Endodermal cell (in vitro differentiated cells): ENCODE measurements at regions not wholly inside any gene's neighbourhood (a gene's known extent, or its start where the extent isn't known, plus 50 kb on each side); places are given as distances from the start of the nearest gene placed in this dataset.

Source experiments
- DNase-seq: peaks from one replicate; pipeline ENCODE4 v3.0.0-alpha.2; 2017
- H3K27ac ChIP-seq: 2 replicates; pipeline ENCODE4 v1.5.1; 2013; ENCODE audit warnings: mild to moderate bottlenecking, low read depth, low read length, moderate library complexity
- H3K27me3 ChIP-seq: 2 replicates; pipeline ENCODE4 v1.6.1; 2013; ENCODE audit warnings: mild to moderate bottlenecking, low read length, moderate library complexity; ENCODE audit not compliant: insufficient read depth, control insufficient read depth, poor library complexity, severe bottlenecking
- H3K36me3 ChIP-seq: 2 replicates; pipeline ENCODE4 v1.7.0; 2013; ENCODE audit warnings: mild to moderate bottlenecking, low read length, moderate library complexity; ENCODE audit not compliant: control insufficient read depth, insufficient read depth
- H3K4me1 ChIP-seq: one replicate; pipeline ENCODE4 v1.7.0; 2013; ENCODE audit warnings: low read length; ENCODE audit not compliant: control insufficient read depth, insufficient read depth
- H3K4me3 ChIP-seq: 2 replicates; pipeline ENCODE4 v1.5.1; 2013; ENCODE audit warnings: mild to moderate bottlenecking, low read length, moderate library complexity
- H3K9ac ChIP-seq: 2 replicates; pipeline ENCODE4 v1.6.1; 2013; ENCODE audit warnings: mild to moderate bottlenecking, low read length, moderate library complexity; ENCODE audit not compliant: poor library complexity, severe bottlenecking; ENCODE audit errors: extremely low read depth
- H3K9me3 ChIP-seq: 2 replicates; pipeline ENCODE4 v1.6.1; 2013; ENCODE audit warnings: mild to moderate bottlenecking, low read length, moderate library complexity; ENCODE audit not compliant: control insufficient read depth
- H3K27ac Mint-ChIP-seq: 2 replicates; pipeline ENCODE4 v1.8.0; 2020; ENCODE audit warnings: mixed read lengths
- H3K27me3 Mint-ChIP-seq: 2 replicates; pipeline ENCODE4 v1.8.0; 2021; ENCODE audit warnings: mild to moderate bottlenecking, mixed read lengths; ENCODE audit not compliant: insufficient read depth
- H3K36me3 Mint-ChIP-seq: 2 replicates; pipeline ENCODE4 v1.8.0; 2020; ENCODE audit warnings: low read depth, mixed read lengths
- H3K4me1 Mint-ChIP-seq: 2 replicates; pipeline ENCODE4 v1.8.0; 2020; ENCODE audit warnings: mixed read lengths
- H3K4me3 Mint-ChIP-seq: 2 replicates; pipeline ENCODE4 v1.8.0; 2020; ENCODE audit warnings: mild to moderate bottlenecking, moderate library complexity, mixed read lengths
- H3K9me3 Mint-ChIP-seq: 2 replicates; pipeline ENCODE4 v1.8.0; 2020; ENCODE audit warnings: mild to moderate bottlenecking, mixed read lengths
- CTCF ChIP-seq: fragments of 200-600 bp; sonication (generic); conservative IDR thresholded peaks from 2 replicates; pipeline ENCODE4 v1.5.0; 2021; ENCODE audit warnings: antibody characterized with exemption, mild to moderate bottlenecking
- WGBS, 2 experiments: methylation state at CpG; one replicate each; pipeline versions ENCODE4 v1.1.5 to v1.1.7; 2013; ENCODE audit warnings: missing lambda C conversion rate in 2 of 2, mixed read lengths in 1 of 2; ENCODE audit not compliant: insufficient coverage in 1 of 2, insufficient read length in 1 of 2; 5-methylcytosine and 5-hydroxymethylcytosine counted together

- H3K27me3 Mint-ChIP-seq: peaks cover 6% of the 10 kb centered on the region
- TF ChIP-seq CTCF: no peak
Observed at GRCh38 chr10:71158251-71158650, 54.1 kb upstream of the UNC5B start.

GRCh38 chr10:71158902-71159301, 53.5 kb upstream of the UNC5B start:
- no peaks in the 10 kb centered on the region for H3K4me1 Mint-ChIP-seq
- no peak overlapping the region for H3K27ac ChIP-seq
- H3K36me3 Mint-ChIP-seq: no peaks in the 10 kb centered on the region
- TF ChIP-seq CTCF: no peak
- DNase-seq: no peak
- no peaks in the 10 kb centered on the region for H3K27me3 ChIP-seq
- 94 to 100% methylated on average over 2 of the region's 2 CpGs for WGBS, 2 experiments
- H3K4me3 Mint-ChIP-seq: no peak overlapping the region
- peaks cover 2% of the 10 kb centered on the region for H3K27me3 Mint-ChIP-seq
- H3K36me3 ChIP-seq: no peaks in the 10 kb centered on the region
- H3K27ac Mint-ChIP-seq: no peak overlapping the region
- H3K4me3 ChIP-seq: no peak overlapping the region
- H3K4me1 ChIP-seq: no peaks in the 10 kb centered on the region
- H3K9ac ChIP-seq: no peak overlapping the region
- no peaks in the 10 kb centered on the region for H3K9me3 Mint-ChIP-seq
- no peaks in the 10 kb centered on the region for H3K9me3 ChIP-seq

More at GRCh38 chr10:71158251-71158650, 54.1 kb upstream of the UNC5B start:
- Histone ChIP-seq H3K4me1 (no peaks in the 10 kb centered on the region), H3K27me3 (no peaks in the 10 kb centered on the region), H3K9ac (no peak overlapping the region), H3K36me3 (no peaks in the 10 kb centered on the region), H3K27ac (no peak overlapping the region), H3K4me3 (no peak overlapping the region), H3K9me3 (no peaks in the 10 kb centered on the region)
- no peak overlapping the region for H3K27ac Mint-ChIP-seq
- no peak for DNase-seq
- no peaks in the 10 kb centered on the region for H3K4me1 Mint-ChIP-seq
- no peaks in the 10 kb centered on the region for H3K36me3 Mint-ChIP-seq
- H3K9me3 Mint-ChIP-seq: no peaks in the 10 kb centered on the region
- H3K4me3 Mint-ChIP-seq: no peak overlapping the region

- TF ChIP-seq CTCF: no peak
- Mint-ChIP-seq H3K4me3 (no peak overlapping the region), H3K36me3 (no peaks in the 10 kb centered on the region), H3K27me3 (peaks cover 2% of the 10 kb centered on the region), H3K4me1 (no peaks in the 10 kb centered on the region), H3K27ac (no peak overlapping the region), H3K9me3 (no peaks in the 10 kb centered on the region)
- no peaks in the 10 kb centered on the region for H3K4me1 ChIP-seq
- H3K36me3 ChIP-seq: no peaks in the 10 kb centered on the region
- H3K9me3 ChIP-seq: no peaks in the 10 kb centered on the region
- WGBS, 2 experiments: 93 to 94% methylated on average over 2 to 5 of the region's 5 CpGs
- no peak for DNase-seq
- H3K4me3 ChIP-seq: no peak overlapping the region
- H3K27me3 ChIP-seq: no peaks in the 10 kb centered on the region
- no peak overlapping the region for H3K9ac ChIP-seq
- H3K27ac ChIP-seq: no peak overlapping the region
Observed at GRCh38 chr10:71159892-71160291, 52.5 kb upstream of the UNC5B start.
